ENCODE measurements at regions not wholly inside any gene's neighbourhood (a gene's known extent, or its start where the extent isn't known, plus 50 kb on each side); places are given as distances from the start of the nearest gene placed in this dataset.

GRCh38 chr14:62181591-62181990, 419.4 kb downstream of the SNAPC1 start:
- TF ChIP-seq TAF1 (IDR thresholded peaks at IDR 0.05; ENCODE audit: low read depth, low read length) (no peak), POLR2A (IDR thresholded peaks at IDR 0.05; ENCODE audit: low read depth, low read length) (no peak), POLR2AphosphoS5 (IDR thresholded peaks at IDR 0.05; ENCODE audit: low read depth, low read length) (no peak), SPI1 (IDR thresholded peaks at IDR 0.05; ENCODE audit: low read depth, low read length) (no peak), POU2F2 (IDR thresholded peaks at IDR 0.05; ENCODE audit: low read depth, low read length) (no peak)

Measured in GM12891 (cell line).